Esophagus squamous epithelium (tissue), 5 donors: ENCODE measurements at regions not wholly inside any gene's neighbourhood (a gene's known extent, or its start where the extent isn't known, plus 50 kb on each side); places are given as distances from the start of the nearest gene placed in this dataset.

Source experiments
- DNase-seq: peaks from one replicate; lab custom pipeline; 2025; lab: John Stamatoyannopoulos, UW
- H3K27ac ChIP-seq, 4 donors: fragments of 200-600 bp; sonication (generic); one replicate each; pipeline ENCODE4 v1.5.1; 2016 to 2019; ENCODE audit warnings: mild to moderate bottlenecking in 1 of 4
- H3K27me3 ChIP-seq, 4 donors: fragments of 200-600 bp; sonication (generic); 1 replicate in 3 of 4; 2 replicates in 1 of 4; pipeline versions ENCODE4 v1.5.1 to v1.6.0; 2017 to 2021; ENCODE audit warnings: antibody characterized with exemption in 1 of 4
- H3K36me3 ChIP-seq, 3 donors: fragments of 200-600 bp; sonication (generic); one replicate each; pipeline ENCODE4 v1.5.1; 2016 to 2019
- H3K4me1 ChIP-seq, 3 donors: fragments of 200-600 bp; sonication (generic); one replicate each; pipeline ENCODE4 v1.5.1; 2017 to 2019
- H3K4me3 ChIP-seq, 4 donors: fragments of 200-600 bp; sonication (generic); 1 replicate in 3 of 4; 2 replicates in 1 of 4; pipeline ENCODE4 v1.5.1; 2016 to 2019; ENCODE audit warnings: mild to moderate bottlenecking in 2 of 4, moderate library complexity in 1 of 4
- H3K9me3 ChIP-seq, 3 donors: fragments of 200-600 bp; sonication (generic); one replicate each; pipeline ENCODE4 v1.5.1; 2016 to 2019
- CTCF ChIP-seq, 6 experiments: fragments of 450-650 bp in 4 of 6; fragments of 200-600 bp in 2 of 6; sonication (generic) in 2 of 6; IDR thresholded peaks; one replicate each; pipeline ENCODE4 v1.5.1; 2016 to 2019; ENCODE audit warnings: antibody characterized with exemption in 6 of 6, mild to moderate bottlenecking in 4 of 6, moderate library complexity in 4 of 6
- POLR2A ChIP-seq, 4 donors: fragments of 450-650 bp; IDR thresholded peaks; one replicate each; pipeline ENCODE4 v1.6.1; 2017; ENCODE audit warnings: antibody characterized with exemption in 4 of 4, mild to moderate bottlenecking in 4 of 4, moderate library complexity in 3 of 4
- WGBS, 2 donors: methylation state at CpG; one replicate each; pipeline ENCODE4 v1.1.5; 2018; 5-methylcytosine and 5-hydroxymethylcytosine counted together
- intact Hi-C: fragments of 100-400 bp; cut with DNase I; formaldehyde crosslinking; loops from one replicate; pipeline ENCODE4 v1.15.0; 2022
- donor health status: DM: yes; HTN: yes; CAD: no.

- Histone ChIP-seq H3K36me3 (no peaks in the 10 kb centered on the region), H3K27ac (no peak overlapping the region), H3K4me1 (no peaks in the 10 kb centered on the region), H3K27me3 (peaks cover 0 to 31% (median 0%) of the 10 kb centered on the region in 4 donors), H3K4me3 (no peak overlapping the region), H3K9me3 (no peaks in the 10 kb centered on the region)
- TF ChIP-seq CTCF (IDR thresholded peaks at IDR 0.05) = no peak
- no peak for TF ChIP-seq POLR2A (IDR thresholded peaks at IDR 0.05)
- no peak for DNase-seq
- intact Hi-C loops = no loop called here
- 77 to 79% methylated on average over 6 to 10 of the region's 16 CpGs for WGBS, 2 donors
Observed at GRCh38 chr11:119941636-119942411, 196.1 kb downstream of the TRIM29 start.

- WGBS, 2 donors = 61 to 88% methylated on average over 3 to 5 of the region's 6 CpGs
- H3K27me3 ChIP-seq = peaks cover 0 to 31% (median 0%) of the 10 kb centered on the region in 4 donors
- H3K27ac ChIP-seq = no peak overlapping the region
- H3K36me3 ChIP-seq = no peaks in the 10 kb centered on the region
- H3K9me3 ChIP-seq = no peaks in the 10 kb centered on the region
- no peak overlapping the region for H3K4me3 ChIP-seq
- intact Hi-C loops = no loop called here
- H3K4me1 ChIP-seq = no peaks in the 10 kb centered on the region
- TF ChIP-seq CTCF (IDR thresholded peaks at IDR 0.05) (no peak), POLR2A (IDR thresholded peaks at IDR 0.05) (no peak)
- DNase-seq = no peak
Observed at GRCh38 chr11:119941171-119941570, 196.7 kb downstream of the TRIM29 start.

- Histone ChIP-seq H3K9me3 (no peaks in the 10 kb centered on the region), H3K27ac (no peak overlapping the region), H3K4me1 (no peaks in the 10 kb centered on the region), H3K27me3 (peaks cover 0 to 37% (median 0%) of the 10 kb centered on the region in 4 donors), H3K36me3 (no peaks in the 10 kb centered on the region), H3K4me3 (no peak overlapping the region)
- no peak for TF ChIP-seq CTCF (IDR thresholded peaks at IDR 0.05)
- whole genome bisulfite sequencing, 2 donors = 71 to 89% methylated on average over 4 to 5 of the region's 7 CpGs
- intact Hi-C loops = no loop called here
- no peak for DNase-seq
Observed at GRCh38 chr11:119940401-119940976, 197.4 kb downstream of the TRIM29 start.

GRCh38 chr11:119937412-119937811 is 200.5 kb downstream of the TRIM29 start:
- 86 to 93% methylated on average over 4 of the region's 4 CpGs for WGBS, 2 donors
- TF ChIP-seq POLR2A (IDR thresholded peaks at IDR 0.05) (no peak), CTCF (IDR thresholded peaks at IDR 0.05) (no peak)
- H3K4me3 ChIP-seq = no peak overlapping the region
- H3K27ac ChIP-seq = no peak overlapping the region
- no peaks in the 10 kb centered on the region for H3K4me1 ChIP-seq
- no peak for DNase-seq
- H3K36me3 ChIP-seq = no peaks in the 10 kb centered on the region
- intact Hi-C loops = no loop called here
- no peaks in the 10 kb centered on the region for H3K9me3 ChIP-seq
- H3K27me3 ChIP-seq = peaks cover 0 to 59% (median 0%) of the 10 kb centered on the region in 4 donors

- 70 to 79% methylated on average over 5 of the region's 5 CpGs for WGBS, 2 donors
- H3K9me3 ChIP-seq = no peaks in the 10 kb centered on the region
- no peak overlapping the region for H3K4me3 ChIP-seq
- intact Hi-C loops = no loop called here
- no peaks in the 10 kb centered on the region for H3K4me1 ChIP-seq
- H3K27me3 ChIP-seq = peaks cover 0 to 58% (median 0%) of the 10 kb centered on the region in 4 donors
- H3K36me3 ChIP-seq = no peaks in the 10 kb centered on the region
- TF ChIP-seq POLR2A (IDR thresholded peaks at IDR 0.05) = no peak
- TF ChIP-seq CTCF (IDR thresholded peaks at IDR 0.05) = no peak
- no peak overlapping the region for H3K27ac ChIP-seq
- DNase-seq = no peak
Observed at GRCh38 chr11:119936426-119936825, 201.5 kb downstream of the TRIM29 start.
